DMS153 treated with DMSO at 0.1 percent for 48 hours (cell line): ENCODE measurements at regions not wholly inside any gene's neighbourhood (a gene's known extent, or its start where the extent isn't known, plus 50 kb on each side); places are given as distances from the start of the nearest gene placed in this dataset.

ENCODE experiments used
- DNase-seq: peaks from one replicate; lab custom pipeline; 2025; ENCODE audit not compliant: unreplicated experiment; lab: John Stamatoyannopoulos, UW

DNA sequence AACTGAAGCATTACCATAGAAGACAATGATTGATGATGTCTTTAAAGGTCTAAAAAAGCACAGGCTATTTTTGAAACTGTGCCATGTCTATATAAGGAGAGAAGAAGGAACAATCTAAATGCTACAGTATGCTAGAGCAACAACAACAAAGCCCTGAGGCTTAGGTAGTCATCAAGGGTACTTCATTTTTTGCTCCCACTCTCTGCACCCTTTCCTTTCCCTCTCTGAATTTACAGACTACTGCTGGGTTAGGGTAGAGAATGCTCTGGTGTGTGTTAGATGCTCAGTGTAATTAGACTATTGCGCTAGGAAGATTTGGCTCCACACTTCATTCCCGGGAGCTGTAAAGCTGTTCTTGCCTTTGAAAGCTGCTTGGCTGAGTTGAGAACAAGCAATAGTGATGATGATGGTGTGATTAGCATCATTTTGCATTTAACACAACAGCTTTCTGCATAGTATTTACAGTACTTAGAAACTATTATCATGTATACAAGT, 1262.5 kb upstream of the CITED2 start:
- no peak for DNase-seq

DNA sequence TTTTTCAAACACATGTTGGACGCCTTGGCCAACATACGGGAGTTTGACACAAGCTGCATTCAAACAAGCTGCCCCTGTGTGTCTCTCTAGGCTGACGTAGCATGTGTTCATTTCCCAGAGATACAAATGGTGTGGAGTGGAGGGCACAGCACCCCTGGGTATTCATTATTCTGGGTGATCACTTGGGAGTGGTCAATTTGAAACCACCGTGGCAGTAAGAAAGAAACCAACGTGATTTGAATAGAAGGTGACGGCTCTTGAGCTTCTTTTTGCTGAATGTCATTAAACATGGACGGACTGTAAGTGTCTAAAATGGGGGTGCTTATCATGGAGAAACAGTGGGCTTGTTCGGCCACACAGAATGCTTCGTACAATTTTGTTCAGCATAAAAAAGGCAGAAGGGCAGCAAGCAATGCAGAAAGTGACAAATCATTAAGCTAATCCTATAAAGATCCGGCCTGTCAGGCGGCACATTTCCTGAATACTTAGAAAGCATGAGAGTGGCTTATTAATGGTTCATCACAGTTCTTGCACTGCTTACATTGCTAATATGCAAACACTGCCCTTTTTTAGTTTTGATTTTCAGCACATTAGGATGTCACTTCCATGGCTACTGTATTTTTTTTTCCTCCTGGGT, 1261.9 kb upstream of the CITED2 start:
- DNase-seq, result peak; percentile 63

DNA sequence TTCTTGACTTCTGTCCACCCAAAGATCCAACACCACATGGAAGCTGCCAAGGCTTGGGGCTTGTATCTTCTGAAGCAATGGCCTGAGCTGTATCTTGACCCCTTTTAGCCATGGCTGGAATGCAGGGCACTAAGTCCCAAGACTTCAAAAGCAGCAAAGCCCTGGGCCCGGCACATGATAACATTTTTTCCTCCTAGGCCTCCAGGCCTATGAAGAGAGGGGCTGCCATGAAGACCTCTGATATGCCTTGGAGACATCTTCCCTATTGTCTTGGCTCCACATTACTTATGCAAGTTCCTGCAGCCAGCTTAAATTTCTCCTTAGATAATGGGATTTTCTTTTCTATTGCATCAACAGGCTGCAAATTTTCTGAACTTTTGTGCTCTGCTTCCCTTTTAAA, 1252.6 kb upstream of the CITED2 start:
- DNase-seq, result no peak

DNA sequence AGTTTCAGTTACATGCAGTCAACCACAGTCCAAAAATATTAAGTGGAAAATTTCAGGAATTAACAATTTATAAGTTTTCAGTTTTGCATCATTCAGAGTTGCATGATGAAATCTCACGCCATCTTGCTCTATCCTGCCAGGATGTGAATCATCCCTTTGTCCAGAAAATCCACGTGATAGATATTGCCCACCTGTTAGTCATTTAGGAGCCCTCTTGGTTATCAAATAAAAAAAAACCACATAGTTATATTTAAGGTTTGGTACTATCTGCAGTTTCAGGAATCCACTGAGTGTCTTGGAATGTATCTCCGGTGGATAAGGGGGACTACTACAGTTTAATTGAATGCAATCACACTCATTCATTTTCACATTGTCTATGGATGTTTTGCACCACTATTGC, 1249.0 kb upstream of the CITED2 start:
- DNase-seq, result no peak

DNA sequence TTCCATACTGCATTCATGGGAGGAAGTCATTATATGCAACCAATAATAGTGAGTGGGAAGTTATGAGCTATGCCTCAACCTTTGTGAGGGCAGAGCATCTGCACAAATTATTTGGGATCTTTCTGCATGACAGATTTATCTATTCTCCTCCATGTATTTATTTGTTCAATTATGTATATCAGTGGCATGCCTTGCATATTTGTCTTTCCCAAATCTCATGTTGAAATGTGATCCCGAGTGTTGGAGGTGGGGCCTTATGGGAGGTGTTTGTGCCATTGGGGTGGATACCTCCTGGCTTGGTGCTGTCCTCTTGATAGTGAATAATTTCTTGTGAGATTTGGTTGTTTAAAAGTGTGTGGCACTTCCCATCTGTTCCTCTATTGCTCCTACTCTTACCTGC, 1246.0 kb upstream of the CITED2 start:
- DNase-seq, result no peak

DNA sequence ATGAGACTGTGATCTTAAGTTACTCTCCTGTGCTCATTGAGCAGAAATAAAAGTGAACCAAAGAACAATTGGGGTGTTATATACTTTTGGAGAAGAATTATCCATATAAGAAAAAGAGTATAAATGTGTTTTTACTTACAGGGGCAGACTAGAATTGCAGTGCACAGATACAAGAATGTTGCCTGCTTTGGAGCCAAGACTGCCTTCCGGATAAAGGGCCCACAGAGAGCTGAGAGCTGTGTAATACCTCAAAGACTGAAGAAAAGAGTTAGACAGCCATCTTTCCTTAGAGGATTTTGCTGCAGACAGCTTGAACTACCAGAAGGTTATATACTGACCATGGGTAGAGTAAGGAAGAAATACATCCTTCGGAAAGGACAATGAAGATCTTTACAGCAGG, 1235.5 kb upstream of the CITED2 start:
- no peak for DNase-seq

DNA sequence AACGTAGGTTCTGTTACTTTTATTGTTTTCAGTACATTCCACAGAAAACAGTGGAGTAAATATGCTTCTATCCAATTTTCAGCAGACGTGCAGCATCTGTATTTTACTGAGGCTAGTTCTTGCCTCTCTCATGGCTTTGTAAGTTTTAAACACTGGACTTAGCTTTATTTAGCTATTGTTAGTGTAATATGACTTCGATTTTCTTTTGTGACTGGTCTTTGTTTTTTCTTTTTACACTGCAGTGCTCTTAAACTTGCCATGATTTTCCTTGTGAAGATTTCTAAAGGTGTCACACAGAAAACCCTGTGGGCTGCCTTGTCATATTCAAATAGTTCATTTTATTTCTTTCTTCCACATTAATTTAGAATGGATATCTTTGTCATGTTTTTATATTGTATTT, 1234.9 kb upstream of the CITED2 start:
- DNase-seq, result no peak

DNA sequence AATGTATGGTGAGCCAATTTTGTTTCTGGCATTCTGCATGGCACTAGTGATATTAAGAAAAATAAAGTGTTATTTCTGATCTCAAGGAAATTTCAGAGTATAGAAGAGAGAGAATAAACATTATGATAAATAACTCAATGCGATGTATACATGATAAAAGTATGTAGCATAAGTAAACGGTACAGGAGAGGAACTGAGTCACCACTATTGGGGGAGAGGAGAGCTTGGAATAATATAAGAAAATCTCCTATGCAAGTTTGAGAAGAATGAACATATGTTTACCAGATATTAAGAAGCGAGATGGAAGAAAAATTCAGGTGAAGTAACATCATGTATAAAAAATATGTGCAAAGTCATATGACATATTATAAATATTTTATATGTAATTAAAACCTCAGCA, 1230.3 kb upstream of the CITED2 start:
- no peak for DNase-seq

DNA sequence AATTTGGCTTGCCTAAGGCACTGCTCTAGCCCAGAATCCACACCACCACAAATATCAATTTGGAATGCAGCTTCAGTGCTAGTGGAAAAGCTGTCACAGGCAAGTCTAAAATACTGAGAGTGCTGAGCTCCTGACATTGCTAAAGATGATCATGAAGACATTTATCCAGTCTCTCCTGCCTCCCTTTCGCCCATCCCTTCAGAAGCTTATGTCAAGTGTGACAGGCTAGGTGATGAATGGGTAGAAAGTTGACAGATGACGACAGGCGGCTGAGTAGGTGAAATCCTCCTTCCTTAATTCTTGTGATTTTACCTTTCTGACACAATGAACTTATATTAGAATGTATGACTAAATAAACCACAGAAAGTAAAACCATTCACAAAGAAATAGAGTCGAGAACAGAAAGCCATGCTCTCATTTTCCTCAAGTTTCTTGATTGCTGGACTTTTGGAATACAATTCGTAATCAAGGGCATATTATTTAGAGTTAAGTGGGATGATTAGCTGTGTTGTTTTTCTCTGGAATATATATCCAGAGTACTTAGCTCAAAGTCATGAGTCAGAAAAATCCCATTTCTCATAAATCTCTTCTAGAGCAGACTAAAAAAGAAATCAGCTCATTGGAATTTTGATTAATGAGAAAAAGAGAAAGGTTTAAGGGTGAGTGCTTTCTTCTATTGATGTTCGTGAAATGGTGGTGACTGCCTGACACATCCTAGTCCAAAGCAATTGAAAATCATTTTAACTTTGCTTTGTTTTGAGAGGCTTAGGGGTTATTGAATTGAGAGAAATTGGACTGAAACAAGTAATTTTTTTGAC, 1228.2 kb upstream of the CITED2 start:
- DNase-seq, result no peak

DNA sequence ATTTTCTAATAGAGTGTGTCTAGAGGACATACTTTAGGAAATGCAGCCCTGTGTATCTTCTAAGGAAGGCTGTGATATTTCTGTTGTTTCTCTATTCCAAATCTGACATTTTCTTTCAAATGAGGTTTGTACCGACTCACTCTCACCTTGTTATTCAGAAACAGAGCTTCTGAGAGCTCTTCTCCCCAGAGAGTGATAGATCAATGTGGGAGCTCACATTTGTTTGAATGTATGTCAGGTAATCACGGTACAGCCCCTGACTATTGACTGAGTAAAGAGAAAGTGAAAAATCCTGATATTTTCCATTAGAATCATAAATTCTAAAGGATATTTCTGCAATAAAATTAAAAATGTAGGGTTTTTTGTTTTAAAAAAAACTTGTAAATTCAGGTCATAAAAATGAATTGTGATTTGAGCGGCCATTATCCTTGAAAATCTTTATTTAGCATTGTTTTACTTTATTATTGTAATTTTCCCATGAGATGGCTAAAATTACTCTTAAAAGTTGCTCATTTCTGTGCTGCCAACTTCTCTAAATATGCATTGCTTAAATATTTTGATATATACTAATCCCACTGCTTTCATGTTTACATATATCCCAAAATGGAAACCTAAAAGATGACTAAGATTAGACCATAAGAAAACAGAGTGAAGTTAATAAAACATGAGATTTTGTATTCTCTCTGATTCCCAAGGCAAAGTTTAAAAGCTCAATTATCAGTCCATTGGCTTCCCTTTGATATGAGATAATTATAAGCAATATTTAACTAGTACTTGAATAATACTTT, 1226.8 kb upstream of the CITED2 start:
- DNase-seq, result no peak

DNA sequence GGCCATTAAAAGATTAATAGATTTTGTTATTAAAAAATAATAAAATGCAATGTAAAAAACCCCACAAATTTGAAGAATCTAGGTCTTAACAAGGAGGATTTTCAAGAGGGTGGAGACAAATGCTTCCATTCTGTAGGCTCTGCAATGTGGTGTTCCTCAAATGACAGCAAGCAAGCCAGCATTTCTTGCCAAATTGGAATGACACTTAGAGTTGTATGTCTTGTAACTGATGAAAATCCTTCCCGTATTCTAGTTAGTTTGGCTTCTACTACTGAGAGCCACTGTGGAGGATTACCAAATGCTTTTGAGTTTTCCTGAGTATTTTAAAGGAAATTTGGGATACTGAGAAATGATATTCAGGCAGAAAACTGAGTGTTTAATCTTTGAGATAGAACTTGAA, 1225.5 kb upstream of the CITED2 start:
- no peak for DNase-seq

DNA sequence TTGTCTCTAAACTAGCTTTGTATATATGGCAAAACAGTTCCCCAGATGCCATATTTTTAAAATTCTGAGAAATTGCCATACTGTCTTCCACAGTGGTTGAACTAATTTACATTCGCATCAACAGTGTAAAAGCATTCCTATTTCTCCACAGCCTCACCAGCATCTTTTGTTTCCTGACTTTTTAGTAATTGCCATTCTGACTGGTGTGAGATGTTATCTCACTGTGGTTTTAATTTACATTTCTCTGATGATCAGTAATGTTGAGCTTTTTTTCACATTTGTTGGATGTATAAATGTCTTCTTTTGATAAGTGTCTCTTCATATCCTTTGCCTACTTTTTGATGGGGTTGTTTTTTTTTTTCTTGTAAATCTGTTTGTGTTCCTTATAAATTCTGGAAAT, 1222.7 kb upstream of the CITED2 start:
- DNase-seq, result no peak

DNA sequence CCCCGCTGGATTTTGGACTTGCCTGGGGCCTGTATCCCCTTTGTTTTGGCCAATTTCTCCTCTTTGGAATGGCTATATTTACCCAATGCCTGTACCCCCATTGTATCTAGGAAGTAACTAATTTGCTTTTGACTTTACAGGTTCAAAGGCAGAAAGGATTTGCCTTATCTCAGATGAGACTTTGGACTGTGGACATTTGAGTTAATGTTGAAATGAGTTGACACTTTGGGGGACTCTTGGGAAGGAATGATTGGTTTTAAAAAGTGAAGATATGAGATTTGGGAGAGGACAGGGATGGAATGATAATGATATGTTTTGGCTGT, 1220.3 kb upstream of the CITED2 start:
- DNase-seq, result no peak

DNA sequence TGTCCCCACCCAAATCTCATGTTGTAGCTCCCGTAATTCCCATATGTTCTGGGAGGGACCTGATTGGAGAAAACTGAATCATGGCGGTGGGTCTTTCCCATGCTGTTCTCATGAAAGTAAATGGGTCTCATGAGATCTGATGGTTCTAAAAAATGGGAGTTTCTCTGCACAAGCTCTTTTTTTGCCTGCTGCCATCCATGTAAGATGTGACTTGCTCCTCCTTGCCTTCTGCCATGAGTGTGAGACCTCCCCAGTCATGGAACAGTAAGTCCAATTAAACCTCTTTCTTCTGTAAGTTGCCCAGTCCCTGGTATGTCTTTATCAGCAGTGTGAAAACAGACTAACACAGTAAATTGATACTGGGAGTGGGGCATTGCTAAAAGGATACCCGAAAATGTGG, 1218.4 kb upstream of the CITED2 start:
- no peak for DNase-seq

DNA sequence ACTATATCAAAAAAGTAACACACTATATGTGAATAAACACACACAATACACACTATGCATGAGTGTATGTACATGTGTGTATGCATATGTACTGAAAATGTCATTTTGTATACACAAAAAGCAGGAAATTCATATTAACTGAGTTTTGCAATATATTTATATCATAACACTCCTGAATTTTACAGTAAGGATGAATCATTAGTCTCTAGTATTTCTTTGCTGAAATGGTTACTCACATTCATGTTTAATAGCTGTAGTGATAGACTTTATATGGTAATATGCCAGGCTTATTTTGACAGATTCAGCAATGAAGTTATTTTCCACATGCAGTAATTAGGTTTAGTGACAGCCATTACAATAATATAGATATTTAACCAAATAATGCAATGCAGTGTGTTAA, 1216.2 kb upstream of the CITED2 start:
- no peak for DNase-seq

DNA sequence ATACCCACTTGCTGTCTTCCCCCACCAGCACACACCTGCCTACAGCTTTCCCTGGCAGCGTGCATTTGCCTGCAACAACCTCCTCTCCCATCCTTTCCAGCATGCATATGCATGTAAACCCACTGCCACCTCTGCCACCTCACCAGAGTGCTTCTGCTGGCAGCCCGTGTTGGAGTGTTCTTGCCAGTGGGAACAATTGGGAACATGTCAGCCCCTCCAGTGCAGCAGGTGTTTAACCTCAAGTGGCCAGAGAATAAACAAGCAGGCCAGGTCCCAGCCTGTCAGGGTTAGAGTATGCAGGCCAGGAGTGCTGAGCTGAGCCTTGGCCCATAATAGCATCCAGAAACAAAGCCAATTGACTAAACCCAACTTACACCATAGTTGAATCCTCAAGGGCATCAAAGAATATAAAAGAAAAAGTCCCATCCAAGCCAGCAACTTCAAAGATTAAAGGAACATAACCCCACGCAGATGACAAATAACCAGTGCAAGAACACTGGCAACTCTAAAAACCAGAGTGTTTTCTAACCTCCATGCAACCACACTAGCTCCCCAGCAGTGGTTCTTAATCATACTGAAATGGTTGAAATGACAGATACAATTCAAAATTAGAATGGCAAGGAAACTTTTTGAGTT, 1212.1 kb upstream of the CITED2 start:
- DNase-seq, result peak; percentile 73

DNA sequence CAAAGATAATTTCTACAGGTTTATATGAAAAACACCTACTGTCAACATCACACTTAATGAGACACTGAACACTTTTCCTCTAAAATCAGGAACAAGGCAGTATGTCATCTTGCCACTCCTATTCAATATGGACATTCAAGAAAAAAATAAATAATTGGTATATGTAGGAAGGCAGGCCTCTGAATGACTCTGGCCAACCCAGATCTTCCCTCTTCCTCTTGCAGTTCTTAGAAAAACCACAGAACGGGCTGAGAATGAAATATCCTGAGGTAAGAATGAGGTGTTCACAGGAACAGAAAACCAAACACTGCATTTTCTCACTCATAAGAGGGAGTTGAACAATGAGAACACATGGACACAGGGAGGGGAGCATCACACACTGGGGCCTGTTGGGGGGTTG, 1207.2 kb upstream of the CITED2 start:
- DNase-seq, result no peak

DNA sequence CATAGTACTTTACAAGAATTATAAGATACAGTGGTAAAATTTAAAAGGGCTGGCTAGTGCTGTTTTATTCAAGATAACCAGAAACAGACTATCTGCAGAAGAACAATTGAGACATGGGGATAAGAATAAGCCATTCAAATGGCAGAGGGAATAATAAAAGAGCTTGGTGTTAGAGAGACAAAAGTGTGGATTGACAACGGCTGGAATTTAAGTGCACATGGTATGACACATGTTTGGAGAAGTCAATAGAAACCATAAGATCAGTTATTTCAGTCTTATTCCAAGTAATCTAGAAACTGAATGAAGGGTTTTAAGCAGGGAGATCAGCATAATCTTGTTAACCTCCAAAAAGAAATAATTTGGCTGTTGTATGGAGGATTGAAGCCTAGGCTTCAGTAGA, 1205.5 kb upstream of the CITED2 start:
- DNase-seq, result no peak

DNA sequence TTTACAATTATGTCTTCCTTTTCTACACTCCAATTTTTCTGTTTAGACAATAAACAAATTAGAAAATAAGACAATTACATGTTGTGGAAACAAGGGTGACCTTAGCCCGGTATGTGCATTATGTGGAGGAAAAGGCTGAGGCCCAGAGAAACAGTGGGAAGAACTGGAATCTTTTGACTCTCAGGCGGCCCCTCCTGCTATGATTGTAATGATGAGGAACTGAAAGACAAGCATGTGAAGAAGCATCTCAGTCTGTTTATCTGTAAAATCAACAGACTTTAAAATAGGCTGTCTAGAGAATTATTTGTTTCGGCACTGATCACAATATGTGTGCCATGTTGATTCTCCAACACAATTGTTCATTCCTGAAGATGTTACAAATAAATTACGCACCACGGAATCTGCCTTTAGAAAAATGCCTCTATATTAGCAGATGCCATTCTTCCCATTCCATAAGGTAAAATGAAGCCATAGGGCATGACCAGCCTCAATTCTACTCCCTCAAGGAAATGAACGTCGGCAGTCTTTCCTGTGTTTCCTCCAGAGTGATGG, 1201.6 kb upstream of the CITED2 start:
- no peak for DNase-seq

DNA sequence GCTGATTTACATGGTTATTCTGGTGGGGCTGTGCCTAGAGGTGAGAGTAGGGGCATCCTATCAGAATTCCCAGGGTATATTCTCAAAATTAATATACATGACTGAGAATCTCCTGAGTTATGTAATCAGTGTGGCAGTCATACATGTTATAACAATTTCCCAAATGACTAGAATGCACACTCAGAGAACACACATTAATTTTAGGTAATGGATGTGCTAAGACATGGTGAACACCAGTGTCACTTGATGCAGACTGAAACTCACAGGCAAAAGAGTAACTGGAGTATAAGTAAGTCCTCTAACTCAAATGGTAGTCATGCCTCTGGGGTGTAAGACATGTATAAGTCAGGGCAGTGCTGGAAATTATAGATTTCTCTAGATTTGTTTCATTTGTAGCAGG, 1198.4 kb upstream of the CITED2 start:
- no peak for DNase-seq

DNA sequence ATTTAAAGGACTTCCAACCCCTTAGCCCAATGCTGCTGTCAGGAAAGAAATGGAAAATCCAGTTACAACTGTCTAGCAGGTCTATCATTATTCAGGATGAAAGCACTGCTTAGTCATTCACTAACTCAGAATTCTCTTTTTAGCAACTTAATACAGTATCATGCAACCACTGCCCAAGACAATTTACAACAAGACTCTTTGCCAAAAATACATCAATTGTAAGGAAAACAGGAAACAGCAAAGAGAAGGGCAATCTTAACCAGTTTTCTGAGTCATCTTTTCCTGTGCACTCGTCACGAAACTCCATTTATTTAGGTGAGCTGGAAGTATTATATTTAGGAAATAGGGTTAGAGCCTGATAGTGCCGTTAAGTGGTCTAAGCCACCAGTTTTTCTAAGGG, 1197.7 kb upstream of the CITED2 start:
- DNase-seq, result no peak
